Keratinocyte (primary cell): ENCODE measurements at regions not wholly inside any gene's neighbourhood (a gene's known extent, or its start where the extent isn't known, plus 50 kb on each side); places are given as distances from the start of the nearest gene placed in this dataset.

Experiments used
- DNase-seq: peaks from one replicate; pipeline ENCODE4 v3.0.0-alpha.2; 2011; ENCODE audit warnings: low read depth, missing footprints, low spot score
- FAIRE-seq: peaks from 2 replicates; lab custom pipeline; 2011; peaks lifted over from hg19 to GRCh38; lab: Jason Lieb, UNC
- H2AFZ ChIP-seq: 2 replicates; pipeline ENCODE4 v1.6.0; 2012; ENCODE audit warnings: low read length, control low read depth, inconsistent platforms; ENCODE audit not compliant: control insufficient read depth
- H3K27ac ChIP-seq: 2 replicates; pipeline ENCODE4 v1.5.1; 2011; ENCODE audit warnings: low read length; ENCODE audit not compliant: control insufficient read depth, insufficient read depth
- H3K27me3 ChIP-seq: 3 replicates; pipeline ENCODE4 v1.6.0; 2011; ENCODE audit warnings: low read length; ENCODE audit not compliant: control insufficient read depth, insufficient read depth; ENCODE audit errors: extremely low read depth
- H3K36me3 ChIP-seq, 2 experiments: 2 replicates in 1 of 2; 3 replicates in 1 of 2; pipeline ENCODE4 v1.5.1; 2011; ENCODE audit warnings: low read length in 2 of 2, mild to moderate bottlenecking in 1 of 2; ENCODE audit not compliant: control insufficient read depth in 2 of 2, insufficient read depth in 2 of 2; ENCODE audit errors: extremely low read depth in 1 of 2
- H3K4me1 ChIP-seq: 3 replicates; pipeline ENCODE4 v1.5.1; 2011; ENCODE audit warnings: low read length; ENCODE audit not compliant: control insufficient read depth, insufficient read depth; ENCODE audit errors: extremely low read depth
- H3K4me2 ChIP-seq: 3 replicates; pipeline ENCODE4 v1.6.0; 2011; ENCODE audit warnings: low read depth, low read length; ENCODE audit not compliant: control insufficient read depth, insufficient read depth; ENCODE audit errors: extremely low read depth
- H3K4me3 ChIP-seq, 3 experiments: fragments of 200-600 bp in 1 of 3; sonication (generic) in 1 of 3; 2 replicates in 2 of 3; 3 replicates in 1 of 3; pipeline ENCODE4 v1.5.1; 2011 to 2016; ENCODE audit warnings: low read length in 3 of 3, mild to moderate bottlenecking in 3 of 3, control low read depth in 2 of 3, inconsistent platforms in 1 of 3, low read depth in 1 of 3, mixed read lengths in 1 of 3, mixed run types in 1 of 3, moderate library complexity in 1 of 3; ENCODE audit not compliant: control insufficient read depth in 2 of 3, insufficient read depth in 2 of 3; ENCODE audit errors: extremely low read depth in 1 of 3
- H3K79me2 ChIP-seq: 2 replicates; pipeline ENCODE4 v1.6.0; 2012; ENCODE audit warnings: low read length; ENCODE audit not compliant: control insufficient read depth, insufficient read depth
- H3K9ac ChIP-seq: 3 replicates; pipeline ENCODE4 v1.6.0; 2011; ENCODE audit warnings: low read length; ENCODE audit not compliant: control insufficient read depth, insufficient read depth; ENCODE audit errors: extremely low read depth
- H3K9me1 ChIP-seq: 3 replicates; pipeline ENCODE4 v1.6.0; 2011; ENCODE audit warnings: low read length; ENCODE audit not compliant: control insufficient read depth, insufficient read depth; ENCODE audit errors: extremely low read depth
- H3K9me3 ChIP-seq: 2 replicates; pipeline ENCODE4 v1.5.1; 2012; ENCODE audit warnings: low read depth, low read length; ENCODE audit not compliant: control insufficient read depth
- H4K20me1 ChIP-seq: 3 replicates; pipeline ENCODE4 v1.6.0; 2011; ENCODE audit warnings: low read length; ENCODE audit not compliant: control insufficient read depth, insufficient read depth; ENCODE audit errors: extremely low read depth
- EZH2 ChIP-seq: IDR thresholded peaks from one replicate; pipeline ENCODE4 v1.6.1; 2012; ENCODE audit warnings: inconsistent platforms, mild to moderate bottlenecking, low read length, moderate library complexity
- dilution Hi-C: fragments of 300-500 bp; cut with MboI; formaldehyde crosslinking; loops from one replicate; pipeline ENCODE4 v1.7.0; 2020; ENCODE audit warnings: low sequenced_read_pairs; ENCODE audit not compliant: extremely low pct_ligation_motif_present
- TF ChIP-seq, protein P1 (sequence below), 3 experiments: IDR thresholded peaks in 1 of 3; conservative IDR thresholded peaks in 1 of 3; optimal IDR thresholded peaks in 1 of 3; 2 replicates in 2 of 3; 3 replicates in 1 of 3; pipeline versions ENCODE3 to v1.5.1; 2011; ENCODE audit warnings: low read length in 3 of 3, mild to moderate bottlenecking in 3 of 3, moderate library complexity in 2 of 3, control low read depth in 1 of 3, inconsistent platforms in 1 of 3; ENCODE audit not compliant: insufficient read depth in 2 of 3; ENCODE audit errors: extremely low read depth in 1 of 3

DNA sequence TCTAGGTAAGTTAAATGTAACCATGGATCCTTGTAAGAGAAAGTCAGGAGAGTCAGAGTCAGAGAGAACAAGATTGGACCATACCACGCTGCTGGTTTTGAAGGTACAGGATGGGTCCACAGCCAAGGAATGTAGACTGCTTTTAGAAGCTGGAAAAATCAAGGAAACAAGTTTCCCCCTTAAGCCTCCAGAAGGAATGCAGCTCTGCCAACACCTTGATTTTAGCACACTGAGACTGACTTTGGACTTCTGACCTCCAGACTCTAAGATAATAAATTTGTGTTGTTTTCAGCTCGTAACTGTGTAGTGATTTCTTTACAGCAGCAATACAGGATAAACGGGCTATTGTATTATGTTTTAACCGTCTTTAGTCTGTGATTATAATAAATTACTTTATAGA is 108.0 kb upstream of the USP38 start:
- Histone ChIP-seq H3K27ac (no peak overlapping the region), H3K4me1 (no peaks in the 10 kb centered on the region), H3K9ac (no peak overlapping the region), H3K9me1 (no peaks in the 10 kb centered on the region), H4K20me1 (no peaks in the 10 kb centered on the region), H3K79me2 (no peaks in the 10 kb centered on the region), H3K4me3 (no peak overlapping the region), H2AFZ (no peak overlapping the region), H3K4me2 (no peak overlapping the region), H3K36me3 (no peaks in the 10 kb centered on the region), H3K9me3 (no peaks in the 10 kb centered on the region), H3K27me3 (no peaks in the 10 kb centered on the region)
- dilution Hi-C loops = no loop called here
- TF ChIP-seq, protein P1, sequence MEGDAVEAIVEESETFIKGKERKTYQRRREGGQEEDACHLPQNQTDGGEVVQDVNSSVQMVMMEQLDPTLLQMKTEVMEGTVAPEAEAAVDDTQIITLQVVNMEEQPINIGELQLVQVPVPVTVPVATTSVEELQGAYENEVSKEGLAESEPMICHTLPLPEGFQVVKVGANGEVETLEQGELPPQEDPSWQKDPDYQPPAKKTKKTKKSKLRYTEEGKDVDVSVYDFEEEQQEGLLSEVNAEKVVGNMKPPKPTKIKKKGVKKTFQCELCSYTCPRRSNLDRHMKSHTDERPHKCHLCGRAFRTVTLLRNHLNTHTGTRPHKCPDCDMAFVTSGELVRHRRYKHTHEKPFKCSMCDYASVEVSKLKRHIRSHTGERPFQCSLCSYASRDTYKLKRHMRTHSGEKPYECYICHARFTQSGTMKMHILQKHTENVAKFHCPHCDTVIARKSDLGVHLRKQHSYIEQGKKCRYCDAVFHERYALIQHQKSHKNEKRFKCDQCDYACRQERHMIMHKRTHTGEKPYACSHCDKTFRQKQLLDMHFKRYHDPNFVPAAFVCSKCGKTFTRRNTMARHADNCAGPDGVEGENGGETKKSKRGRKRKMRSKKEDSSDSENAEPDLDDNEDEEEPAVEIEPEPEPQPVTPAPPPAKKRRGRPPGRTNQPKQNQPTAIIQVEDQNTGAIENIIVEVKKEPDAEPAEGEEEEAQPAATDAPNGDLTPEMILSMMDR (optimal IDR thresholded peaks at IDR 0.05 in 1 of 3, IDR thresholded peaks at IDR 0.05 in 1 of 3, conservative IDR thresholded peaks at IDR 0.05 in 1 of 3; ENCODE audit: extremely low read depth in 1 of 3, insufficient read depth in 2 of 3, low read length in 3 of 3) = no peak
- TF ChIP-seq EZH2 = no peak
- FAIRE-seq (no peak), DNase-seq (no peak)

DNA sequence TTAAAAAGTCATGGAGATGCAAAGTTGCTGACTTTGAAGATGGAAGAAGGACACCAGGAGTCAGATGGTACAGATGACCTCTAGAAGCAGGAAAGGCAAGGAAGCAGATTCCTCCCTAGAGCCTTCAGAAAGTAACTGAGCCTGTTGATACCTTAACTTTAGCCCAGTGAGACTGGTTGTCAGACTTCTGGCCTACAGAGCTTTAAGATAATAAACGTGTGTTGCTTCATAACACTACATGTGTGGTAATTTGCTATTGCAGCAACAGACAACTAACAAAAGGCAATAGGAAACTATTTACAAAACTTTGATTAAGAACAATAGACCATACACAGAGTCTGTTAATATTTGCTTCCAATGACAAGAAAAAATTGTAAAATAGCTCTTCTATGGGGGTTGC is 102.0 kb upstream of the USP38 start:
- Histone ChIP-seq H3K27me3 (no peaks in the 10 kb centered on the region), H3K4me2 (no peak overlapping the region), H3K4me3 (no peak overlapping the region), H2AFZ (no peak overlapping the region), H4K20me1 (no peaks in the 10 kb centered on the region), H3K36me3 (no peaks in the 10 kb centered on the region), H3K9me1 (no peaks in the 10 kb centered on the region), H3K27ac (no peak overlapping the region), H3K9me3 (no peaks in the 10 kb centered on the region), H3K4me1 (no peaks in the 10 kb centered on the region), H3K79me2 (no peaks in the 10 kb centered on the region), H3K9ac (no peak overlapping the region)
- DNase-seq (no peak), FAIRE-seq (no peak)
- dilution Hi-C loops = no loop called here
- TF ChIP-seq, protein P1 (optimal IDR thresholded peaks at IDR 0.05 in 1 of 3, IDR thresholded peaks at IDR 0.05 in 1 of 3, conservative IDR thresholded peaks at IDR 0.05 in 1 of 3; ENCODE audit: extremely low read depth in 1 of 3, insufficient read depth in 2 of 3, low read length in 3 of 3) = no peak
- no peak for TF ChIP-seq EZH2
